ENCODE measurements at regions not wholly inside any gene's neighbourhood (a gene's known extent, or its start where the extent isn't known, plus 50 kb on each side); places are given as distances from the start of the nearest gene placed in this dataset.

DNA sequence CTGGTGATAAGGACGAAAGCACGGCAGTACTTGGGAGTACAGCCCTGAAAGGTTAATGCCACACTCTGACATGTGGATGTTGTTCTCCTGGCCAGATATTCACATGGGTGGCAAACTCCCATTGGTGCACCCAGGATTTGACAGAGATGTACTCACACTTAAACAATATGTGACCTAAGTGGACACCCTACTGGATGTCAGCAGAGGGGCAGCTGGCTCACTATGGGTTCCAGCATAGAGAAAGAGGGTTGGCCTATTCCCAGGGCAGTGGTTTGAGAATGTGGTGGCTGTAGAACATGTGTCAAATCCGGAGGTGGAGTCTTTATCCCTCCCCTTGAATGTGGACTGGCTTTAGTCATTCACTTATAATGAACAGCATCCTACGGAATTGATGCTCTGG is 333.2 kb downstream of the DHX35 start:
- TF ChIP-seq POLR2A (IDR thresholded peaks at IDR 0.05; ENCODE audit: low read length): no peak
- TF ChIP-seq GATA1 (IDR thresholded peaks at IDR 0.05; ENCODE audit: low read depth, low read length): no peak
